PFSK-1 (cell line): ENCODE measurements at regions not wholly inside any gene's neighbourhood (a gene's known extent, or its start where the extent isn't known, plus 50 kb on each side); places are given as distances from the start of the nearest gene placed in this dataset.

Experiments
- FOXP2 ChIP-seq: optimal IDR thresholded peaks from 2 replicates; pipeline ENCODE3; 2011; ENCODE audit warnings: borderline replicate concordance, control low read depth, inconsistent platforms; ENCODE audit not compliant: insufficient read depth; ENCODE audit errors: extremely low read length, extremely low read depth
- POLR2AphosphoS5 ChIP-seq: IDR thresholded peaks from 2 replicates; pipeline ENCODE4 v1.6.1; 2012; ENCODE audit warnings: low read depth, mild to moderate bottlenecking, control low read depth, low read length, moderate library complexity
- REST ChIP-seq, 2 experiments: IDR thresholded peaks; 2 replicates each; pipeline versions ENCODE4 v1.6.1 to v1.8.0; 2011 to 2012; ENCODE audit warnings: low read depth in 2 of 2, low read length in 2 of 2, control low read depth in 1 of 2, inconsistent platforms in 1 of 2, mild to moderate bottlenecking in 1 of 2, moderate library complexity in 1 of 2; ENCODE audit not compliant: insufficient read depth in 1 of 2
- TAF1 ChIP-seq: IDR thresholded peaks from 2 replicates; pipeline ENCODE4 v1.6.1; 2012; ENCODE audit warnings: low read length, control low read depth, borderline replicate concordance; ENCODE audit not compliant: insufficient read depth

- TF ChIP-seq POLR2AphosphoS5 (no peak), REST (IDR thresholded peaks at IDR 0.05; ENCODE audit: insufficient read depth in 1 of 2, low read depth in 2 of 2, low read length in 2 of 2) (no peak), TAF1 (no peak), FOXP2 (no peak)
Observed at GRCh38 chr16:73189136-73189535, 141.2 kb upstream of the ZFHX3 start.
